DMS53 (cell line): ENCODE measurements at regions not wholly inside any gene's neighbourhood (a gene's known extent, or its start where the extent isn't known, plus 50 kb on each side); places are given as distances from the start of the nearest gene placed in this dataset.

Experiments
- DNase-seq: peaks from one replicate; lab custom pipeline; 2025; lab: John Stamatoyannopoulos, UW

DNA sequence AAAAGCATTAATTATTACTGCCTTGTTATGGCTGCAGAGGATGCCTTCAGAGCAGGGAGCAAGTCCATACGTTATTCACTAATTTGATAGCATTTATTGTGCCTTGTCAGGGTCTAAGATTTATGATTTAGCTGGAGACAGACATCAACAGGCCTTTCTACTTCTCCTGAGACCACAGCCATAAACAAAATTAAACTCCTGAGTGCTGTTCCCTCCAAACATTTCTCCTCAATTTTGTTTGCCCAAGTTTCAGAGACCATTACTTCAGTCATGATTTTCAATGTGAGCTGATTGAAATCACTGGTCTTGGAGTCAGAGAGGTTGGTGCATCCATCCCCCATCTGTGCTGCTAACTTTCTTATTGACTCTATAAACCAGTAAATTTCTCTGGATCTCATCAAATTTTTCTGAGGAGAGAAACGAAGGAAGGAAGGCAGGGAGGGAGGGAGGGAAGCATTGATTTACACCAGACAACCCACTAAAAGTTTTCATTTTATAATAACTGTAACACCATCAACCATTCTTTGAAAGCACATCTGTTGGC, 423.6 kb upstream of the CDH11 start:
- DNase-seq: no peak

DNA sequence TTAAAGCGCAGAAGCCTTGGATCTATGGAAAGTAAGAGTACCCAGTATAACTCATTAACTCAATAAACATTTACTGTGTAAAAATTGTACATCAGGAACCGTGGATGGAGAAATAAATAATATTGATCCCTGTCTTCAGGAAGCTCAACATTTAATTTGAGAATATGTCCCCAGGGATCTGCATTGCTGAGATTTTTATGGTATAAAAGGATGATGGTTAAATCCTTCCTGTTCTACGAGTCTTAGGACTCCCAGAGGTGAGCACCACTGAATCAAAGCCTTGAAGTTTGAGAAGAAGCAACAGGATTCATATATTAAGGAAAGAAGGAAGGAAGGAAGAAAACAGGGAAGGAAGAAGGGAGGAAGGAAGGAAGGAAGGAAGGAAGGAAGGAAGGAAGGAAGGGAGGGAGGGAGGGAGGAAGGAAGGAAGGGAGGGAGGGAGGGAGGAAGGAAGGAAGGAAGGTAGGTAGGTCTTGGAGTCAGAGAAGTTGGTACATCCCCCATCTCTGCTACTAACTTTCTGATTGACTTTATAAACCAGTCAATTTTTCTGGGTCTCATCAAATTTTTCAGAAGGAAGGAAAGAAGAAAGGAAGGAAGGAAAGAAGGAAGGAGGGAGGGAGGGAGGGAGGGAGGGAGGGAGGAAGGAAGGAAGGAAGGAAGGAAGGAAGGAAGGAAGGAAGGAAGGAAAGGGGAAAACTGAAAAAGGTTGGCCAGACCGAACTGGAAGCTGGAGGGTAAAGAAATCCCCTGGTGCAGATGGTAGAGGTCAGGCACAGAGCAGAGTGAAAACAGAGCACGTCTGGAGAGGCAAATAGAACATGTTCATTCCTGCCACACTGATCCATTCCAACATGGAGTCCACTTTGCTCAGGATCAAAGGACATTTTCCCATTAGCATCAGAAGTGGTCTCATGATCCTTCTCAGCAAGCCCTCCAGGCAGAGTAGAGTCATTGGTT, 422.2 kb upstream of the CDH11 start:
- no peak for DNase-seq

DNA sequence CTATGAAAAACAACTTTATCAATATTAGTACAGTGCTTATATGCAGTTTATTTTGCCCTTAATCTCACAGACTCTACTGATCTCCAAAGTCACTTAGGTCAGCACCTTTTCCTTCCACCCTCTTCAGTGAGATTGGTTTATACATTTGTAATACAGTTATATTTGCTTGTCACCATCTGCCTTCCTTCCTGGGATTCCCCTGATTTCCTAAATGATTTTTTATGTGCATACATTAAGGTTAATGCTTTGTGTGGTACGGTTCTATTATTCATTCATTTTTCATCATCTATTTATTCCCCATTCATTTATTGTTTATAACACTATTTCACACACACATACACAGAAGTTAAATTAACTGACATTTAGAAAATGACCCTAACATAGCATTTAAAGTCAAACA, 419.8 kb upstream of the CDH11 start:
- DNase-seq: no peak

- DNase-seq: no peak
Observed at GRCh38 chr16:65540901-65541300, 419.0 kb upstream of the CDH11 start.

DNA sequence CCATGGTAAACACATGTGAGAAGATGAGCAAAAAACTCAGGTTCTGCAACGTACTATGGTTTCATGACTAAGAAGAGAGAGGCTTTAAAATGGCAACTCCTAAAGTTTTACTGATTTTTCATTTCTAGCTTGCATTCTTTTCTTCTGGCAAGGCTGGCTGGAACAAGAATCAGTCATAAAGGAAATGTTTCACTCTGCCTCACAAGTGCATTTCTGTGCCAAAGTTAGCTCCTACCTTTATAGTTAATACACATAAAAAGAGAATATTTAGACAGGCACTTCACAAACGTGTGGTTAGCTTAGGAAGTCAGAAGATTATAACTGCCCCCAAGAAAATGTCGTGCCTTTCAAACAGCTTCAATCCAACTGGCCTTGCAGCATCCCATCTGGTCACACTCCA, 417.1 kb upstream of the CDH11 start:
- no peak for DNase-seq

DNA sequence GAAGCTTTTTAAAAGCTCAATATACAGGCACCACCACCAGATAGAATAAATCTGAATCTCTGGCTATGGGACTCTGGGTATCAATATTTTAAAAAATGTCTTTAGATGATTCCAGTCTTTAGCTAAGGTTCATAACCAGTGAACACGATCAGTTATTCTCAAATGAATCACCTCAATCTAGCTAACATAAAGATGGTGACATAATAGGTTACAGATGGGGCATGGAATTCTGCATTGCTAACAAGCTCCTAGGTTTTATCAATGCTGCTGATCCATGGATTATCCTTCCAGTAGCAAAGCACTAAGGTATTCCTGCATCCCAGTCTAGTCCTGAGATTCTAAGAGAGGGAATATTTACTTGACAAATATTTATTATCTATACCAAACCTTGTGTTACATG, 415.5 kb upstream of the CDH11 start:
- DNase-seq: no peak

DNA sequence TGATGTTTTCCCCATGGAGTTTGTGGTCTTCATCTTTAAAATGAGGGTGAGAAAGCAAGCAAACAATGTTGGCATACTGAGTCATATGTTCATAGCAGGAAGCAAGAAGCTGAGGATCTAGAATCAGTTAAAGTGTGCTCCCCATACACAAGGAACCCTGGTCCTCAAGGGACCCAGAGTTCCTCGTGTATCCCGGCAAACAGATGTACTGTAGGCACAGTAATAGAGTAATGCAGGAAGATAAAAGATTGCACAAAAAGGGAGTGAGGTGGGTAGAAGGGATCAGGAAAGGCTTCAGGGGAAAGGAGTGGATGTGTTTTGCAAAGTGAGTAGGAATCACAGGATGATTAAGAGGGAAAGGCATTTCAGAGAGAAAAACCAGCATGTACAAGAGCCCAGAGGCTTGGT, 412.3 kb upstream of the CDH11 start:
- DNase-seq: no peak

GRCh38 chr16:65532846-65533245, 411.0 kb upstream of the CDH11 start:
- no peak for DNase-seq

GRCh38 chr16:65532258-65532657, 410.4 kb upstream of the CDH11 start:
- no peak for DNase-seq

- no peak for DNase-seq
Observed at GRCh38 chr16:65531475-65531874, 409.6 kb upstream of the CDH11 start.

- DNase-seq: no peak
Observed at GRCh38 chr16:65525707-65526106, 403.8 kb upstream of the CDH11 start.

DNA sequence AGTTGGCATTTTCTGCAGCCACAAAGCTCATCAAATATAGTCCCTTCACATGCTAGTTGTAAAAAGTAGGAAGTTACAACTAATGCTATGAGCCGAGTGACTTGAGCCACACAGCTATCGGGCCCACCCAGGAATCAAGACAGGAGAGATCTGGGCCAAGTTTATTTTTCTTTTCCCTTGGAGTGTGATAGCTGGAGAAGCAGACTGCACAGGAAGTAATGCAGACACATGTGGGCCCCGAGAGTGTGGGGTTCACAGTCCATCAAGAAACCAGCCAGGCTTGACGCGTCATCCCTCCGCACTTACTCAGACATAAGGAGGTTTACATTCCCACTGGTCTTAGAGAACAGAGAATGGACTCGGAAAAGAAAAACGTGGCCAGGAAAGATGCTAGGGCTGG, 403.1 kb upstream of the CDH11 start:
- DNase-seq: no peak

DNA sequence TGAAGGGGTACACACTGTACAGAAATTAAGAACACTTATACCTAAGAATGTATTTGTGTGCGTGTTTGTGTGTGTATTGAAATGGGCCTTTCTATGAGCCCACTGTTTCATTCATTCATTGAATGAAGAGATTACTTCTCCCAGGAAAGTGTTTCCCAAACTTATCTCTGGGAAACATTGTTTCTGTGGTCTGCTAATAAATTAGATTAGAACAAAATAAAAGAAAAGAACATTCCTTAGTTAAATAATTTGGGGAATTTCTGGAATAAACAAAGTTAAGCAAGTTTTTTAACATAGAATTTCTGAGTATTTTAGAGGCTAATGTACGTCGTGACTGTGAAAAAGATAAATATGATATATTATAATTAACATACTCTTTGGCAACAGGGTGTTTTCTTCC, 402.4 kb upstream of the CDH11 start:
- DNase-seq: no peak

- no peak for DNase-seq
Observed at GRCh38 chr16:65523283-65523944, 401.6 kb upstream of the CDH11 start.

- no peak for DNase-seq
Observed at GRCh38 chr16:65522412-65522811, 400.5 kb upstream of the CDH11 start.

DNA sequence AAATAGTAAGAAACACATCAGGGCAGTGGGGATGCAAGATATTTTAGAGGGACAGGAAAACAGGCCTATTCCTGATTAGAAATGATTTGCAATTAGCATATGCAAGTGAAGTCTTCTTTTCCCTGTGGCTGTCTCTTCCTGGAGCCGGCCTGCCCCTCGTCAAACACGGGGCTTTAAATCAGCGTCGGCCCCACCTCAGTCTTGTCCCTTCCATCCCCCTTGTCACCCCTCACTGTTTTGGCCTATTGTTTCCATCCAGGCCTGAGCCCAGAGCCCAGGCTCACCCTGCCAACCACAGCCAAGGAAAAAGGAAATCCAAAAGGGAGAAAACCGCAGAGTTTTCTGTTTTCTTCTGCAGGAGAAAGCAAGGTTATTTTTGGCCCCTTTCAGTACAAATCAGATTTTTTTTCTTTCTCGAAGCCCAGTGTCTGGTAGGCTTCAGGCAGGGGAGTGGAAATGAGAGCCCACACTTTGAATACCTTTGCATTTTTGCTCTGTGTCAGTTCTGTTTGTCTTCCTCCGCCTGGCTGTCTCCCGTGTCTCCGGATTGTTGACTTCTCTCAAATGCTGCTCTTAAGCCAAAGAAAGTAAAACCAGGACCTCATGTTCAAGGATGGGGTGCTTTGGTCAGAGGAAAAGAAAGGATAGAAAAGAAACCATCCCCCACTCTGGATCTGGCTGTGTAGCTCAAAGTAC, 399.9 kb upstream of the CDH11 start:
- no peak for DNase-seq

DNA sequence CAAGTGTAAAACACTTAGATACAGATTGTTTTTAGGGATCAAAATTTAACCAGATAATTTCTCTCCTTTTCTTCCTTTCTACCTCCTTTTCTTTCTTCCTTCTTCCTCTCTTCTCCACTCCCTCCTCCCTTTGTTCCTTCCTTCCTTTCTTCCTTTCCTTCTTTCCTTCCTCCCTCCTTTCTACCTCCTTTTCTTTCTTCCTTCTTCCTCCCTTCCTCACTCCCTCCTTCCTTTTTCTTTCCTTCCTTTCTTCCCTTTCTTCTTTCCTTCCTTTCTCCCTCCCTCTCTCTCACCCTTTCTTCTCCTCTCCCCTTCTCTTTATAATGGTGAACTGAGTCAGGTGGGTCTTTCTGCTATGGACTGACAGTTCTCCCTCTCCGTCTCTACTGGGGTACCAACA, 397.5 kb upstream of the CDH11 start:
- DNase-seq: no peak

GRCh38 chr16:65515193-65515592, 393.3 kb upstream of the CDH11 start:
- no peak for DNase-seq

DNA sequence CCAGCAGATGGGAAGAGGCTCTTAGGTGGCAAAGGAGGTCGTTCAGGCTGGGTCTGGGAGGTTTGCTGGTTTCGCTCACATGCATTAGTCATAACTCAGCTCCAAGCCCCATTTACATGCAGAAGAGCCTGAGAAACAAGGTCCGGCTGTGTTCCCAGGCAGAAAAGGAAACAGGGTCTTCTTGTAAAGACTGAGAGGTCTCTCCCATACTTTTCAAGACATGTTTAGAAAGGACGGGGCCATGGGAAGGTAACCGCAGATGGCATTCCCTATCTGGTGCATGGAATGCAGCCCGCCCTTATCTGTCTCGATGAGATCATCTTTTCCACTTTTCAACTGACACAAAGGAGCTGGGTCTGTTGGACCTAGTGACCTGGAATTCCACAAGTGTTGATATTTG, 389.0 kb upstream of the CDH11 start:
- DNase-seq: no peak

GRCh38 chr16:65510241-65510640, 388.4 kb upstream of the CDH11 start:
- no peak for DNase-seq

GRCh38 chr16:65509172-65509571, 387.3 kb upstream of the CDH11 start:
- no peak for DNase-seq

DNA sequence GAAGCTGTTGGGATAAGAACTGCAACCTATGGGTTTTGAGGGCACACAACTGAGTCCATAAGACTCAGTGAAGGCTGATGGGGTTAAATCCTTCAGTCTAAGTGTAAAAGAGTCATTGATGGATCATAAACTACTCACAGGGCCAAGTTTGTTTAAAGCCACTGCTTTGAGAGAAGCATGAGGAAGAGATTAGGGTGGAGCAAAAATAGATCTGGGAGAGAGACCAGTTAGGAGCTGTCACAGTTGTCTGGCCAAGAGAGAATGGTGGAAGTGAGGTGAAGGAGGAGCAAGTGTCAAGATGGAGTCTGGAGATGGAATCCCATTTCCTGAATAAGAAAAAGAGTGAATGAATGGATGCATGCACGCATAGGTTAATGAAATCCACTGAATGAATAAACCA, 379.1 kb upstream of the CDH11 start:
- no peak for DNase-seq

- DNase-seq: no peak
Observed at GRCh38 chr16:65500007-65500406, 378.1 kb upstream of the CDH11 start.
